Fibroblast of the aortic adventitia (primary cell): ENCODE measurements at regions not wholly inside any gene's neighbourhood (a gene's known extent, or its start where the extent isn't known, plus 50 kb on each side); places are given as distances from the start of the nearest gene placed in this dataset.

Source experiments
- DNase-seq: peaks from one replicate; pipeline ENCODE4 v3.0.0-alpha.2; 2010; ENCODE audit warnings: low read depth
- H3K4me3 ChIP-seq: 2 replicates; pipeline ENCODE4 v1.5.1; 2011; ENCODE audit warnings: low read depth, mild to moderate bottlenecking, control low read depth, low read length, moderate library complexity
- TF ChIP-seq, protein P1 (sequence below): IDR thresholded peaks from 2 replicates; pipeline ENCODE4 v1.5.1; 2011; ENCODE audit warnings: mild to moderate bottlenecking, low read length, control low read depth, inconsistent platforms; ENCODE audit not compliant: insufficient read depth

DNA sequence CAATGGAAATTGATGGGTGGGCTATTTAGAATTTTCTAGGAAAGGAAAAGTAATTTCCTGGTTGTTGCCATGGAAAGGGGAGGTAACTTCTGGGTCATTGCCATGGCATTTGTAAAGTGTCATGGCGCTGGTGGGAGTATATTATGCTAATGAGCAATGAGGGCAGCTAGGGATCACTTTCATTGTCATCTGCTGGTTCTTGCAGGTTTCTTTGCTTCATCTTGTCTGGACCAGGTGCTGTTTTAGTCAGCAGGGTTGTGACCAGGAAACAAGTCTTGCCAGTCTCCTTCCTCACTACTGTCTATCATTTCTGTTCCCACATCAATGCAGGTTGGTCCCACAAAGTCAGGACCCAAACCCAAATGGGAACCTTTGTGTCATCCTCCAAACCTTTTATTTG, 237.6 kb upstream of the C11orf87 start:
- no peak for DNase-seq
- TF ChIP-seq, protein P1, sequence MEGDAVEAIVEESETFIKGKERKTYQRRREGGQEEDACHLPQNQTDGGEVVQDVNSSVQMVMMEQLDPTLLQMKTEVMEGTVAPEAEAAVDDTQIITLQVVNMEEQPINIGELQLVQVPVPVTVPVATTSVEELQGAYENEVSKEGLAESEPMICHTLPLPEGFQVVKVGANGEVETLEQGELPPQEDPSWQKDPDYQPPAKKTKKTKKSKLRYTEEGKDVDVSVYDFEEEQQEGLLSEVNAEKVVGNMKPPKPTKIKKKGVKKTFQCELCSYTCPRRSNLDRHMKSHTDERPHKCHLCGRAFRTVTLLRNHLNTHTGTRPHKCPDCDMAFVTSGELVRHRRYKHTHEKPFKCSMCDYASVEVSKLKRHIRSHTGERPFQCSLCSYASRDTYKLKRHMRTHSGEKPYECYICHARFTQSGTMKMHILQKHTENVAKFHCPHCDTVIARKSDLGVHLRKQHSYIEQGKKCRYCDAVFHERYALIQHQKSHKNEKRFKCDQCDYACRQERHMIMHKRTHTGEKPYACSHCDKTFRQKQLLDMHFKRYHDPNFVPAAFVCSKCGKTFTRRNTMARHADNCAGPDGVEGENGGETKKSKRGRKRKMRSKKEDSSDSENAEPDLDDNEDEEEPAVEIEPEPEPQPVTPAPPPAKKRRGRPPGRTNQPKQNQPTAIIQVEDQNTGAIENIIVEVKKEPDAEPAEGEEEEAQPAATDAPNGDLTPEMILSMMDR = no peak
- H3K4me3 ChIP-seq = no peak overlapping the region

DNA sequence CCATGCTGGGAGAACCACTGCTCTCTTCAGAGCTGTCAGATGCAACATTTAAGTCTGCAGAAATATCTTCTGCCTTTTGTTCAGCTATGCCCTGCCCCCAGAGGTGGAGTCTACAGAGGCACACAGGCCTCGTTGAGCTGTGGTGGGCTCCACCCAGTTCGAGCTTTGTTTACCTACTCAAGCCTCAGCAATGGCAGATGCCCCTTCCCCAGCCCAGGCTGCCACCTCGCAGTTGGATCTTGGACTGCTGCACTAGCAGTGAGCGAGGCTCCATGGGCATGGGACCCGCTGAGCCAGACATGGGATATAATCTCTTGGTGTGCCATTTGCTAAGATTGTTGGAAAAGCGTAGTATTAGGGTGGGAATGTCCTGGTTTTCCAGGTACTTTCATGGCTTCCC, 229.1 kb upstream of the C11orf87 start:
- no peak for DNase-seq
- TF ChIP-seq, protein P1 = no peak
- H3K4me3 ChIP-seq = no peak overlapping the region

- TF ChIP-seq, protein P1 = no peak
- H3K4me3 ChIP-seq = no peak overlapping the region
- no peak for DNase-seq
Observed at GRCh38 chr11:109193880-109194279, 228.1 kb upstream of the C11orf87 start.

GRCh38 chr11:109196016-109196415, 226.0 kb upstream of the C11orf87 start:
- peak; percentile 39 for DNase-seq
- TF ChIP-seq, protein P1 = no peak
- H3K4me3 ChIP-seq = no peak overlapping the region

DNA sequence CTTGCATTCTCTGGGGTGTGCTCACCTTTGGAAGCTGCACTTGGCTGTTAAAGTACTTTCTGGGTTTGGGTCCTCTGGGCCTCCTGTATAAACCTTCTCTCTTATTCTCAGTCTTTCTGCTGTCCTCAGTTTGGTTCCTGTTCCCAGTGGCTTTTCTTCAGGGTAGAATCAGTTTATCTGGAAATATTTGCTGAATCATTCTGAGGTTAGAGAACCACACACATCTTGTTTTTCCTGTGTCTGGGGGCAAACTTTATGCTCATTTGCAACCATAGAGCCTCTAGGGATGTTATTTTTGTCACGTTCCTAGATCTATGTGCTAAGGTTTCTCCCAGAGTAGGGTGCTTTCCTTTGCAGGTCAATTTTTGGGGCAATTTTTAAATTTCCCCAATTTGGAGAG, 224.3 kb upstream of the C11orf87 start:
- TF ChIP-seq, protein P1 = no peak
- DNase-seq = peak; percentile 31
- H3K4me3 ChIP-seq = no peak overlapping the region

GRCh38 chr11:109203176-109203575, 218.8 kb upstream of the C11orf87 start:
- DNase-seq = no peak
- H3K4me3 ChIP-seq = no peak overlapping the region
- TF ChIP-seq, protein P1 = no peak

- TF ChIP-seq, protein P1 = no peak
- H3K4me3 ChIP-seq = no peak overlapping the region
- no peak for DNase-seq
Observed at GRCh38 chr11:109205312-109205711, 216.7 kb upstream of the C11orf87 start.
